Uterus (tissue), 3 donors: ENCODE measurements at regions not wholly inside any gene's neighbourhood (a gene's known extent, or its start where the extent isn't known, plus 50 kb on each side); places are given as distances from the start of the nearest gene placed in this dataset.

Source experiments
- DNase-seq, 2 donors: peaks; one replicate each; pipeline ENCODE4 v3.0.0-alpha.2; 2019 to 2020
- H3K27ac ChIP-seq, 2 donors: fragments of 200-600 bp; sonication (generic); 1 replicate in 1 of 2; 2 replicates in 1 of 2; pipeline ENCODE4 v1.5.1; 2016 to 2018
- H3K27me3 ChIP-seq, 2 donors: fragments of 200-600 bp; sonication (generic); one replicate each; pipeline ENCODE4 v1.5.1; 2018 to 2019; ENCODE audit warnings: control low read depth in 1 of 2
- H3K36me3 ChIP-seq, 2 donors: fragments of 200-600 bp; sonication (generic); one replicate each; pipeline ENCODE4 v1.5.1; 2019; ENCODE audit warnings: control low read depth in 1 of 2
- H3K4me1 ChIP-seq, 2 donors: fragments of 200-600 bp; sonication (generic); one replicate each; pipeline ENCODE4 v1.5.1; 2018 to 2019; ENCODE audit warnings: control low read depth in 1 of 2
- H3K4me3 ChIP-seq, 2 donors: fragments of 200-600 bp; sonication (generic); 1 replicate in 1 of 2; 2 replicates in 1 of 2; pipeline ENCODE4 v1.5.1; 2018 to 2019; ENCODE audit warnings: mild to moderate bottlenecking in 1 of 2
- H3K9me3 ChIP-seq, 2 donors: fragments of 200-600 bp; sonication (generic); one replicate each; pipeline ENCODE4 v1.5.1; 2019; ENCODE audit warnings: control low read depth in 1 of 2
- POLR2A ChIP-seq, 2 donors: fragments of 450-650 bp; IDR thresholded peaks; one replicate each; pipeline ENCODE4 v1.6.1; 2016; ENCODE audit warnings: antibody characterized with exemption in 2 of 2, mild to moderate bottlenecking in 1 of 2, moderate library complexity in 1 of 2
- intact Hi-C: fragments of 100-400 bp; cut with DNase I; formaldehyde crosslinking; loops from one replicate; pipeline ENCODE4 v1.15.1; 2023; ENCODE audit warnings: low total_unique reads
- TF ChIP-seq, protein P1 (sequence below), 4 experiments: fragments of 200-600 bp in 2 of 4; fragments of 450-650 bp in 2 of 4; sonication (generic) in 2 of 4; IDR thresholded peaks; one replicate each; pipeline ENCODE4 v1.5.1; 2016 to 2019; ENCODE audit warnings: antibody characterized with exemption in 4 of 4, mild to moderate bottlenecking in 2 of 4, moderate library complexity in 1 of 4
- donor health status: DM: yes; HTN: yes; CAD: no.

DNA sequence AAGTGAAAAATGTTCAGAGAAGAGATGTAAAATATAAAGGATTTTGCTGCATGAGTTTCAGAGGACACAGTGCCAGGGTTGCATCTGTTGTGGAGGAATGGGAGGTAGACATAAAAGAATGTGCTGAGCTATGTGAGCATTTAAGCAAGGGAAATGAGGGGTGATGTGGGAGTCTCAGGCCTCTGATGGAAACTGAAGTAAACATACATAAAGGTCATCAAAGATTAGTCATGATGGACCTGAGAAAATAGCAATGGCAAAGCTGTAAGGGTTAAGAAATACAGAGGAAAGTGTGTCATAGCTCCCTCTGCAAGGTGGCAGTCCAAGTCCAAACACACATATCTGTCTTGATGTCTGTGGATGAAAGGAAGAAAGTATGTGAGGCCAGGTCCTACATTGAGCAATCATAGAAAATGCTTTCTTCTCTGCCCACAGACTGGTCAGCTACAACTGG is 306.6 kb upstream of the ECI2 start:
- TF ChIP-seq, protein P1, sequence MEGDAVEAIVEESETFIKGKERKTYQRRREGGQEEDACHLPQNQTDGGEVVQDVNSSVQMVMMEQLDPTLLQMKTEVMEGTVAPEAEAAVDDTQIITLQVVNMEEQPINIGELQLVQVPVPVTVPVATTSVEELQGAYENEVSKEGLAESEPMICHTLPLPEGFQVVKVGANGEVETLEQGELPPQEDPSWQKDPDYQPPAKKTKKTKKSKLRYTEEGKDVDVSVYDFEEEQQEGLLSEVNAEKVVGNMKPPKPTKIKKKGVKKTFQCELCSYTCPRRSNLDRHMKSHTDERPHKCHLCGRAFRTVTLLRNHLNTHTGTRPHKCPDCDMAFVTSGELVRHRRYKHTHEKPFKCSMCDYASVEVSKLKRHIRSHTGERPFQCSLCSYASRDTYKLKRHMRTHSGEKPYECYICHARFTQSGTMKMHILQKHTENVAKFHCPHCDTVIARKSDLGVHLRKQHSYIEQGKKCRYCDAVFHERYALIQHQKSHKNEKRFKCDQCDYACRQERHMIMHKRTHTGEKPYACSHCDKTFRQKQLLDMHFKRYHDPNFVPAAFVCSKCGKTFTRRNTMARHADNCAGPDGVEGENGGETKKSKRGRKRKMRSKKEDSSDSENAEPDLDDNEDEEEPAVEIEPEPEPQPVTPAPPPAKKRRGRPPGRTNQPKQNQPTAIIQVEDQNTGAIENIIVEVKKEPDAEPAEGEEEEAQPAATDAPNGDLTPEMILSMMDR (IDR thresholded peaks at IDR 0.05): no peak
- TF ChIP-seq POLR2A (IDR thresholded peaks at IDR 0.05): no peak
- H3K27ac ChIP-seq: no peak overlapping the region
- no peaks in the 10 kb centered on the region for H3K4me1 ChIP-seq
- H3K36me3 ChIP-seq: no peaks in the 10 kb centered on the region
- DNase-seq: no peak
- no peaks in the 10 kb centered on the region for H3K27me3 ChIP-seq
- H3K4me3 ChIP-seq: no peak overlapping the region
- no peaks in the 10 kb centered on the region for H3K9me3 ChIP-seq
- intact Hi-C loops: no loop called here

DNA sequence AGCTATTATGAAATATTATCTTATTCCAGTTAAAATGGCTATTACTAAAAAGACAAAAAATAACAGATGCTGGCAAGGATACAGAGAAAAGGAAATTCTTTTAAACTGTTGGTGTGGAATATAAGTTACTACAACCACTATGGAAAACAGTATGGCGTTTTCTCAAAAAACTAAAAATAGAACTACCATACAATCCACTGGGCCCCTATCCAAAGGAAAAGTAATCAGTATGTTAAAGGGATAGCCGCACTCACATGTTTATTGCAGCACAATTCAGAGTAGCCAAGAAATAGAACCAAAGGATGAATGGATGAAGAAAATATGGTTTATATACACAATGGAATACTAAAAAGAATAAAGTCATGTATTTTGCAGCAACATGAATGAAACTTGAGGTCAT is 303.8 kb upstream of the ECI2 start:
- intact Hi-C loops: no loop called here
- TF ChIP-seq, protein P1 (IDR thresholded peaks at IDR 0.05): no peak
- no peak for TF ChIP-seq POLR2A (IDR thresholded peaks at IDR 0.05)

DNA sequence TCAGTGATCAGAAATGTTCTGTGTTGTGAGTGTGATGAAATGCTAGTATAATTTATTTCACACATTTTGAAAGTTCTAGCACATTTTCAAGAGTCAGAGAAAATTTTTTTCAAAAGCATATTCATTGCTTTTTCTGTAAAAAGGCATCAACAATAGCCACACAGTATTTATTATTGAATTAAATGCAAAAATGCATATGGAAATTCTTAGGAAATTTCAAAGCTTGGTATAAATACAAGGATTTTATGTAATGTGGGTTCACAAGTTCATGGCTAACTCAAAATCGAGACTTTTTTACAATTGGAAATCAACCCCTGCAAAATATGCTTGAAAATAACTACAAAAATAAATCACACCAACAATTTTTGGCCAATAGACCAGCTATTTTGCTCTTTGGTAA is 302.0 kb upstream of the ECI2 start:
- TF ChIP-seq POLR2A (IDR thresholded peaks at IDR 0.05): no peak
- Histone ChIP-seq H3K27ac (no peak overlapping the region), H3K9me3 (no peaks in the 10 kb centered on the region), H3K36me3 (no peaks in the 10 kb centered on the region), H3K4me1 (no peaks in the 10 kb centered on the region), H3K27me3 (no peaks in the 10 kb centered on the region), H3K4me3 (no peak overlapping the region)
- no peak for DNase-seq
- intact Hi-C loops: no loop called here

More for the DNA sequence above, 303.8 kb upstream of the ECI2 start:
- no peak overlapping the region for H3K27ac ChIP-seq
- no peaks in the 10 kb centered on the region for H3K27me3 ChIP-seq
- no peaks in the 10 kb centered on the region for H3K9me3 ChIP-seq
- H3K36me3 ChIP-seq: no peaks in the 10 kb centered on the region
- no peaks in the 10 kb centered on the region for H3K4me1 ChIP-seq
- no peak for DNase-seq
- no peak overlapping the region for H3K4me3 ChIP-seq

GRCh38 chr6:4435981-4436445 is 300.6 kb upstream of the ECI2 start:
- no peak overlapping the region for H3K27ac ChIP-seq
- intact Hi-C loops: no loop called here
- no peak for TF ChIP-seq POLR2A (IDR thresholded peaks at IDR 0.05)
- TF ChIP-seq, protein P1 (IDR thresholded peaks at IDR 0.05): no peak
- DNase-seq: no peak
- no peaks in the 10 kb centered on the region for H3K9me3 ChIP-seq
- H3K4me3 ChIP-seq: no peak overlapping the region
- H3K27me3 ChIP-seq: no peaks in the 10 kb centered on the region
- no peaks in the 10 kb centered on the region for H3K36me3 ChIP-seq
- H3K4me1 ChIP-seq: no peaks in the 10 kb centered on the region

DNA sequence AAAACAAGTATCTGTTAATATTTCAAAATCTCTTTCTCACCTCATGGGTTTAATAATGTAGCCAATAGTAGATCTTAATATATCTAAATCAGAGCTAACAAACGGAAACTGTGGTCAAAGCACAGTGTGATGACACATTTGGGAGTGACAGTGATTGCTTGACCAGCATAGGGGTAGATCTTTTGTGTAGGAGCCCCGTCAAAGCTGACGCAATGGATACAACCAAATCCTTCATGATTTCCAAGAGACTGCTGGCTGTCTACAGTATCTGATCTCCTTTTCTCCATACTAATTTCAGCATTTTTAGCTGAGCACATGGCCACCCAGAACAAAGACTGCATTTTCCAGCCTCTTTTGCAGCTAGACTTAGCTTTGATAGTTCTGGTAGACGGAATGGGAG is 299.3 kb upstream of the ECI2 start:
- Histone ChIP-seq H3K4me1 (no peaks in the 10 kb centered on the region), H3K27ac (no peak overlapping the region), H3K9me3 (no peaks in the 10 kb centered on the region), H3K36me3 (no peaks in the 10 kb centered on the region), H3K27me3 (no peaks in the 10 kb centered on the region), H3K4me3 (no peak overlapping the region)
- TF ChIP-seq POLR2A (IDR thresholded peaks at IDR 0.05): no peak
- TF ChIP-seq, protein P1 (IDR thresholded peaks at IDR 0.05): no peak
- intact Hi-C loops: no loop called here
- no peak for DNase-seq

DNA sequence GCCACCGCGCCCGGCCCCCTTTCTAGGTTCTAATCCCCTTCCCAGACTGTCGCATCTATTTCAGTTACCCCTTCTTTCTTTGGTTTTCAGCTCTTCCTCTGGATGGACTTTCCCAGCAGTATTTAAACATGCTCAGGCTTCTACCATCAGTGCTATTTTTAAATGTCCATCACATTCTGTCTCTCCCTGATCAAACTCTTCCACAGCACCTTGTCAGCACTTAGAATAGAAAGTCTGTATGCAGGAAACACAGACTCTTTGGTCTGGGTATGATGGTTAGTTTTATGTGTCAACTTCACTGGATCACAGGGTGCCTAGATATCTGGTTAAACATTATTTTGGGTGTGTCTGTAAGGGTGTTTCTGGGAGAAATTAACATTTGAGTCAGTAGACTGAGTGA is 297.8 kb upstream of the ECI2 start:
- Histone ChIP-seq H3K4me3 (no peak overlapping the region), H3K9me3 (no peaks in the 10 kb centered on the region), H3K27me3 (no peaks in the 10 kb centered on the region), H3K27ac (no peak overlapping the region), H3K4me1 (no peaks in the 10 kb centered on the region), H3K36me3 (no peaks in the 10 kb centered on the region)
- no peak for TF ChIP-seq POLR2A (IDR thresholded peaks at IDR 0.05)
- TF ChIP-seq, protein P1 (IDR thresholded peaks at IDR 0.05): no peak
- DNase-seq: no peak
- intact Hi-C loops: no loop called here
